Mesodermal cell (in vitro differentiated cells): ENCODE measurements at regions not wholly inside any gene's neighbourhood (a gene's known extent, or its start where the extent isn't known, plus 50 kb on each side); places are given as distances from the start of the nearest gene placed in this dataset.
"Not testable (repeated sequence)": the region's sequence is repeated elsewhere in the genome, so short reads cannot be mapped to it uniquely, and the experiment has no call there.

Experiments
- H3K27ac ChIP-seq: 2 replicates; pipeline ENCODE4 v1.7.0; 2013; ENCODE audit warnings: mild to moderate bottlenecking, low read depth, low read length, moderate library complexity; ENCODE audit not compliant: severe bottlenecking
- H3K36me3 ChIP-seq: 2 replicates; pipeline ENCODE4 v1.7.1; 2013; ENCODE audit warnings: mild to moderate bottlenecking, low read length, moderate library complexity; ENCODE audit not compliant: control insufficient read depth, insufficient read depth
- H3K4me1 ChIP-seq: one replicate; pipeline ENCODE4 v1.7.1; 2013; ENCODE audit warnings: mild to moderate bottlenecking, low read length; ENCODE audit not compliant: insufficient read depth, control insufficient read depth, poor library complexity, severe bottlenecking
- H3K4me3 ChIP-seq: 2 replicates; pipeline ENCODE4 v1.7.0; 2013; ENCODE audit warnings: low read length, control low read depth, mild to moderate bottlenecking; ENCODE audit not compliant: insufficient read depth, poor library complexity, severe bottlenecking; ENCODE audit errors: extremely low read depth
- H3K9me3 ChIP-seq: 2 replicates; pipeline ENCODE4 v1.7.1; 2013; ENCODE audit warnings: mild to moderate bottlenecking, low read length, moderate library complexity; ENCODE audit not compliant: control insufficient read depth
- WGBS, 2 experiments: methylation state at CpG; one replicate each; pipeline ENCODE4 v1.1.5; 2013; ENCODE audit warnings: missing lambda C conversion rate in 2 of 2; ENCODE audit not compliant: insufficient coverage in 2 of 2; 5-methylcytosine and 5-hydroxymethylcytosine counted together

DNA sequence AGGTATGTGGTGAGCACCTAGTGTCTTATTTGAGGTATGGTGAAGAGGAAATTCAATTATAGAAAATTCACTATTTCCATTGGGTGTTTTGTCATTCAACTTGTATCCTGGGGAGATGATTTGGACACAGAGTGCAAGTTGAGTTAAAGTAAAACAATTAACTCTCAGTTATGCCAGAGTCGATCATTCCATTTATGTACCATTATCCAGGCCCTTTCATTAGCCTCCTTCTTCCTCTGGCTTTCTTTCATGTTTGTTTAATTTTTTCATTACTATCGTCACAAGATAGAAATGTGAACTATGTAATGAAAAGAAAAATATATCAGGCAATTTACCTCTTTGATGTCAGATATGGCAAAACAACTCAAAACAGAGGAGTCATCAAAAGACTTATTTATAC is 1347.2 kb upstream of the NUDT12 start:
- 83% methylated on average over 1 of the region's 2 CpGs; no CpG with 5 or more reads in 1 of the 2 experiments for WGBS, 2 experiments
- no peaks in the 10 kb centered on the region for H3K36me3 ChIP-seq
- no peak overlapping the region for H3K27ac ChIP-seq
- H3K9me3 ChIP-seq = no peaks in the 10 kb centered on the region
- no peak overlapping the region for H3K4me3 ChIP-seq
- no peaks in the 10 kb centered on the region for H3K4me1 ChIP-seq

DNA sequence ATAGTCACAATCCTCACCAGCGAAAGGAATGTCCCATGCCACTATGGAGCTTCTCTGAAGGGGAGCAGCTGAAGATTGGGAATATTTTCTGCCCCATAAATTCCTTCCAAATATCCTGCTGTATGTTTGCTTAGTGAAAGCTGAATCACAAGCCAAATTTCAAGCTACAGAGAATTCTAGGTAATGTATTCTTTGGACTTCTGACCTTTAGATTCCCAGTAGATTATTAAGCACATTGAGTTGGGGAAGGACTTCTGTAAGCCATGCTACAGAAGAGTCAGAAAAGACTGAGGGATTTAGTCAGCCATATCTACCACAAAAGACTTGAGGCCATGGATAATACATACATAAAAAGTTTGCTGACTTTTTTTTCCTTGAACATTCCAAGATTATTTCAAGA is 1342.0 kb upstream of the NUDT12 start:
- no CpG with 5 or more reads among the region's 1 CpG for WGBS, 2 experiments
- Histone ChIP-seq H3K36me3 (no peaks in the 10 kb centered on the region), H3K4me3 (no peak overlapping the region), H3K27ac (no peak overlapping the region), H3K4me1 (no peaks in the 10 kb centered on the region), H3K9me3 (no peaks in the 10 kb centered on the region)

DNA sequence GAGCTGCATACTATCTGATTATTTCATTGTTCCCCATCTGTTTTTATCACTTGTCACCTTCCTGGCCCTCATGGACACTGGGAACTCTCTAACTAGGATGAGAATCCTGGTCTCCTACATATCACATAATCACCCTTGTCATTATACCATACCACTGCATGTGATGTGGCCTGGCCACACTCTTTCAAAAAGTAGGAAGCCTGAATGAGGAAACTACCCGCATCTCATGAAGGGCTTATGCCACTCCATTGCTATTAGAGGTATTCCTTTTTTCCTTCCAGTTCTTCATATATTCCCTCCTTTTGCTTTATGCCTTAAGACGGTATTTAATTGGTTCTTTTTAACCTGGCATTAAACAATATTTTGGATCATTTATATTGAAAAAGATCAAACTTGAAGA is 1341.4 kb upstream of the NUDT12 start:
- WGBS, 2 experiments = 86% methylated on average over 1 of the region's 2 CpGs; no CpG with 5 or more reads in 1 of the 2 experiments
- H3K4me1 ChIP-seq = no peaks in the 10 kb centered on the region
- no peaks in the 10 kb centered on the region for H3K9me3 ChIP-seq
- no peaks in the 10 kb centered on the region for H3K36me3 ChIP-seq
- no peak overlapping the region for H3K27ac ChIP-seq
- H3K4me3 ChIP-seq = no peak overlapping the region

DNA sequence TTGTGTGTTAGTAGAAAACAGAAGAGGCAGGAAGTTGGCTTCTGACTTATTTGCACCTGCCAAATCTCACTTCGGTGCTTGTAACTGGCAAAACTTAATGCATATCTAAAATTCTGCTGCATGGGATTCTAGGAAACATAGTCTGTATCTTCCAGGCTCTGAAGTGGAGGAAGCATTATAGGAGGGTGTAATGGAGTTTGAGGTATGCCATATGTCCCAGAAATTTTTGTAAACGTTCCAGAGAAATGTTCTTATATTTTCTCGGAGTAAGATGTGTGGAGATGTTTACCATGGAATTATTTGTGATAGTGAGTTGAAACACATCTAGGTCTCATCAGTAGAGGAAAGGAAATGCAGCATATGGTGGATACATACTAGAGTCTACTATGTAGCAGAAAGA is 1329.0 kb upstream of the NUDT12 start:
- H3K9me3 ChIP-seq = no peaks in the 10 kb centered on the region
- WGBS, 2 experiments = 88 to 100% methylated on average over 3 of the region's 3 CpGs
- H3K27ac ChIP-seq = no peak overlapping the region
- no peaks in the 10 kb centered on the region for H3K36me3 ChIP-seq
- H3K4me3 ChIP-seq = no peak overlapping the region
- peaks cover 3% of the 10 kb centered on the region for H3K4me1 ChIP-seq

DNA sequence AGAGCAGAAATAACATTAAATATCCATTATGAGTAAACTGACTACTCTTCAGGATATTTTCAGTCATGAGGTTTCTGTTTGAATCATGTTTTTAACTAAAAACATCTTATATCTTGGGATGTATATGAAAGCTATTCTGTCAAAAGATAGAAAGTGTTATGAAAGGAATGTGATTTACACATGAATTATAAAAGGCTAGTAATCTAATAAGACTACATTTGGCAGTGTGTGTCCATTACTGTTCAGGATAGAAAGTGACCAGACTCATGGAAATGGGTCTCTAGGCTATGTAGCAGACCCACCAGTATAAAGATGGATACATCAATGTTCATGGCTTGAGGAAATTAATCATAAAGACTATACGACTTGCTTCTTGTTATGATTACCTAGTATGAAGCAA is 1328.2 kb upstream of the NUDT12 start:
- Histone ChIP-seq H3K4me3 (no peak overlapping the region), H3K9me3 (no peaks in the 10 kb centered on the region), H3K4me1 (peaks cover 3% of the 10 kb centered on the region), H3K36me3 (no peaks in the 10 kb centered on the region), H3K27ac (no peak overlapping the region)
- no CpG with 5 or more reads among the region's 1 CpG for WGBS, 2 experiments

DNA sequence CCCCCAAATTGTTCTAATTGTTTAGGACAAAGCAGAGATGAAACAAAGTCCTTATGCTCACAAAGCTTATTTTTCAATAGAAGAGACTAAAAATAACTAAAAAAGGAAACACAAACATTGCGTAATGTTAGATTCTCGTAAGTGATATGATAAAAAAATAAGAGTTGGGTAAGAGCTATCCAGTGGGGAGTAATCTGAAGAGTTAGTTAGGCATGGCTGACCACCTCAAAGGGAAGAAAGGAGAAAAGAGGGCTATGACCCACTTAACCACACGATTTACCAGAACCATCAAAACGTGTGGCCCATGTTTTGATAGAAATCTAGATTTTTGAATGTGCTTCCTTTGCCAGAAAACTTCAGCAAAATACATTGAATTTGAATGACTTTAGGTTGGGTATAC is 1296.8 kb upstream of the NUDT12 start:
- no CpG with 5 or more reads among the region's 4 CpGs for WGBS, 2 experiments
- no peaks in the 10 kb centered on the region for H3K9me3 ChIP-seq
- H3K27ac ChIP-seq = no peak overlapping the region
- H3K4me3 ChIP-seq = no peak overlapping the region
- no peaks in the 10 kb centered on the region for H3K36me3 ChIP-seq
- H3K4me1 ChIP-seq = no peaks in the 10 kb centered on the region

DNA sequence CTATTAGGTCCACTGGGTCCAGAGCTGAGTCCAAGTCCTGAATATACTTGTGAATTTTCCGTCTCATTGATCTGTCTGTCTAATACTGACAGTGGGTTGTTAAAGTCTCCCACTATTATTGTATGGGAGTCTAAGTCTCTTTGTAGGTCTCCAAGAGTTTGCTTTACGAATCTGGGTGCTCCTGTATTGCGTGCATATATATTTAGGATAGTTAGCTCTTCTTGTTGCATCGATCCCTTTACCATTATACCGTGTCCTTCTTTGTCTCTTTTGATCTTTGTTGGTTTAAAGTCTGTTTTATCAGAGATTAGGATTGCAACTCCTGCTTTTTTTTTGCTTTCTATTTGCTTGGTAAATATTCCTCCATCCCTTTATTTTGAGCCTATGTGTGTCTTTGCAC is 1289.5 kb upstream of the NUDT12 start:
- not testable (repeated sequence) for H3K36me3 ChIP-seq, H3K4me3 ChIP-seq, H3K9me3 ChIP-seq, H3K27ac ChIP-seq, H3K4me1 ChIP-seq
- whole genome bisulfite sequencing, 2 experiments = 83% methylated on average over 1 of the region's 5 CpGs; no CpG with 5 or more reads in 1 of the 2 experiments

DNA sequence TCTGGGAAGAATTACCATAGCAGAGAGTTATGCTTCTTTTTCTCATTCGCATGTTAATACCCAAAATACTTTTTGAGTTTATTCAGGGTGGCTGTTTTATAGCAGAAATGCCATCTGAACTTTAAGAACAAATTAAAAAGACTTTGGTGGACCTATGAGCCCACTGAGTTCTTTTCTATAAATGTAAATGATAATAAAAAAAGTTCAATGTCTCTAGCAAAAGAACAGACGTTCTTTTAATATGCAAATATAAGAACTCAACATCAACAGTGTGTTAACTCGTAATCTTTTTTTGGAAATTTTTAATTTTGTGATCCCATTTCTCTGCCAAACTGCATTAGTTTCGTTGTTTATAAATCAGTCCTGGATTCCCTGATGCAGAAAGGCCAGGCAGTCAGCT is 1283.0 kb upstream of the NUDT12 start:
- Histone ChIP-seq H3K9me3 (no peaks in the 10 kb centered on the region), H3K4me1 (no peaks in the 10 kb centered on the region), H3K36me3 (no peaks in the 10 kb centered on the region), H3K27ac (no peak overlapping the region), H3K4me3 (no peak overlapping the region)
- WGBS, 2 experiments = 86% methylated on average over 1 of the region's 4 CpGs; no CpG with 5 or more reads in 1 of the 2 experiments

DNA sequence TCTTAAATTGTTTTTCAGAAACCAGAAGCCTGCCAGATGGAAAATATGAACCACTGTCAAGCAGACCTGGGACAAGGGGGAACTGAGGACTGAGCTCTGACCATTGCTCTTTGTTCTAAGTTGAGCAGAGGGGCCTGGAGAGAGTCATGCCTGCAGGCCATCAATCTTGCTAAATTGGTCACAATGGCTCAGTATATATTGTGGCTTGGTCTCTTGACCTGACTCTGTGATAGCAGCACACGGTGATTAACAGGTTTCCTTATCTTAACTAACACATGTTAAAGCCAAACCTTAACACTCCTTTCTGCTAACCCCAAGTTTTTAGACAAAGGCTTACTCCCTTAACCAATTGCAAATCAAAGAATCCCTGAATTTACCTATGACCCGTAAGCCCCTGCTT is 1281.2 kb upstream of the NUDT12 start:
- H3K9me3 ChIP-seq = no peaks in the 10 kb centered on the region
- H3K4me3 ChIP-seq = no peak overlapping the region
- no peaks in the 10 kb centered on the region for H3K4me1 ChIP-seq
- 58 to 67% methylated on average over 1 to 2 of the region's 2 CpGs for WGBS, 2 experiments
- no peaks in the 10 kb centered on the region for H3K36me3 ChIP-seq
- H3K27ac ChIP-seq = no peak overlapping the region

DNA sequence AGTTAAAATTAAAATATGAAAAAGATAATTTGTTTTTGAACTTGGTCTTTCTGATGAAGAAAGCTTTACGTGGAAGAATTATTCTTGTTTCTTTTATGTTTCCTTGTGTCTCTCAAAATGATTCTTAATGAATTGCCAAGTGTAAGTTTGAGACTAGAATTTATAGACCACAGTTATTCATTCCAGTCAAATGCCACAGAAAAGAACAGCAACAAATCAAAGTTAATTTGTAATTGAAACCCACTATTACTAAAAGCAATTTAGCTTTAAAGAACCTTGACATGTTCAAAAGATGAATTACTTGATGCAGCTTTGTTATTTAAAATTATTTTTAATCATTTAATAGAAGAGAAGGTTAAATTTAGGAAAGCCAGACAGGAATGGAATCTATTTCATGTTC is 1277.7 kb upstream of the NUDT12 start:
- H3K4me1 ChIP-seq = no peaks in the 10 kb centered on the region
- WGBS, 2 experiments = no CpG with 5 or more reads among the region's 1 CpG
- no peak overlapping the region for H3K27ac ChIP-seq
- no peak overlapping the region for H3K4me3 ChIP-seq
- no peaks in the 10 kb centered on the region for H3K36me3 ChIP-seq
- H3K9me3 ChIP-seq = no peaks in the 10 kb centered on the region

DNA sequence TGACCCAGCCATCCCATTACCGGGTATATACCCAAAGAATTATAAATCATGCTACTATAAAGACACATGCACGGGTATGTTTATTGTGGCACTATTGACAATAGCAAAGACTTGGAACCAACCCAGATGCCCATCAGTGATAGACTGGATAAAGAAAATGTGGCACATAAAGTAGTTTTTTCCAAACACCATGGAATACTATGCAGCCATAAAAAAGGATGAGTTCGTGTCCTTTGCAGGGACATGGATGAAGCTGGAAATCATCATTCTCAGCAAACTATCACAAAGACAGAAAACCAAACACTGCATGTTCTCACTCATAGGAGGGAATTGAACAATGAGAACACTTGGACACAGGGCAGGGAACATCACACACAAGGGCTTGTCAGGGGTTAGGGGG is 1268.9 kb upstream of the NUDT12 start:
- not testable (repeated sequence) for H3K4me1 ChIP-seq, H3K27ac ChIP-seq
- WGBS, 2 experiments = no CpG with 5 or more reads among the region's 3 CpGs

DNA sequence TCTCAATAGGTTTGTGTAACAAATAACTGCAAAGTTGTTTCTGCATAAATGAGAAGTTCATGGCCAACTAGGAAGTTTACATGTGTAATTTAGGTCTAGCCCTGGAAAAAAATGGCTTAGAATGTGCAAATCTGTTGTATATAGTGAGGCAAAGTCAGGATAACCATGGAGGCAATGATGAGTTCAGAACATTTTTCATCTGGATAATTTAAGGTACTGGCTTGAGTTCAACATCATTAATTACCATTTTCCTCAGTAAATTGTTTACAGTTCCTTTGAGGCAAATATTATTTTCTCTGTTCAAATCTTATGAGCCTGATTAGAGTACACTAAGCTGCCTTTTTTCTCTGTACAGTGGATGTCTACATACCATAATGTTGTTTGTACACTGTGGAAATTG is 1259.0 kb upstream of the NUDT12 start:
- no peak overlapping the region for H3K4me3 ChIP-seq
- H3K36me3 ChIP-seq = no peaks in the 10 kb centered on the region
- H3K9me3 ChIP-seq = no peaks in the 10 kb centered on the region

More for the DNA sequence above, 1268.9 kb upstream of the NUDT12 start:
- not testable (repeated sequence) for H3K9me3 ChIP-seq, H3K4me3 ChIP-seq, H3K36me3 ChIP-seq

More for the DNA sequence above, 1259.0 kb upstream of the NUDT12 start:
- H3K27ac ChIP-seq = no peak overlapping the region
- no peaks in the 10 kb centered on the region for H3K4me1 ChIP-seq
